Colon (tissue), 2 donors: ENCODE measurements at regions not wholly inside any gene's neighbourhood (a gene's known extent, or its start where the extent isn't known, plus 50 kb on each side); places are given as distances from the start of the nearest gene placed in this dataset.

ENCODE experiments used
- FAIRE-seq: peaks from 2 replicates; lab custom pipeline; 2012; peaks lifted over from hg19 to GRCh38; lab: Jason Lieb, UNC
- donor health status: control.
- donor health status: control.

GRCh38 chr18:64245126-64245861 is 96.4 kb upstream of the LINC00305 start:
- no peak for FAIRE-seq

DNA sequence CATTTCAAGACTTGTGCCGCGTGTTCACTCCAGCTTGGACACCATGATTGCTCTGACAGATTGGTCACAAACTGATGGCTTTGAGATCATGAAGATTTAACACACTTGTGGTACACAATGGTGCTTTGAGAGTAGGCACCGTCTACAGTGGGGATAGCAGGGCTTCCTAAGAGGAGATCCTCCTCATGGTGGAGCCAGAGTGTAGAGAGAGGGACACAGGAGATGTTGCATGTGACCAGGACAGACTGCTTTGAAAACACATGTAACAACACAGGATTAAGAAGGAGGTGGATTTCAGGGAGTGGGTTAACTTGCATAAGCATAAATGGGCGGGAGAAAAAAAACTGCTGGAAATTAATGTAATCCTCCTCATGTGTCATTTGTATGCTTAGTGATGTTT is 95.7 kb upstream of the LINC00305 start:
- FAIRE-seq: no peak

- FAIRE-seq: no peak
Observed at GRCh38 chr18:64240316-64240715, 91.4 kb upstream of the LINC00305 start.

DNA sequence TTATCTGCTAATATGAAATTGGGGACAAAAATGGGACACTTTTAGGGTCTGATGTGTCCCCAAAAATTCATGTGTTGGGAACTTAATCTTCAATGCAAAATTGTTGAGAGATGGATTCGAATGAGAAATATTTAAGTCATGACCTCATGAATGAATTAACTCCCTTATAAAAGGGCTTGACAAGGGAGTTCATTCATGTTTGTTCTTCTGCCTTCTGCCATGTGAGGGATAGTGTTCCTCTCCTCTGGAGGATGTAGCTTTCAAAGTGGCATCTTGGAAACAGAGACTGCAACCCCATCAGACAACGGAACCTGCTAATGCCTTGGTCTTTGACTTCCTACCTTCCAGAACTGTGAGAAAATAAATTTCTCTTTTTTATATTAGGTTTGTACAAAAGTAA is 89.2 kb upstream of the LINC00305 start:
- no peak for FAIRE-seq

- FAIRE-seq: no peak
Observed at GRCh38 chr18:64234321-64234720, 85.4 kb upstream of the LINC00305 start.

DNA sequence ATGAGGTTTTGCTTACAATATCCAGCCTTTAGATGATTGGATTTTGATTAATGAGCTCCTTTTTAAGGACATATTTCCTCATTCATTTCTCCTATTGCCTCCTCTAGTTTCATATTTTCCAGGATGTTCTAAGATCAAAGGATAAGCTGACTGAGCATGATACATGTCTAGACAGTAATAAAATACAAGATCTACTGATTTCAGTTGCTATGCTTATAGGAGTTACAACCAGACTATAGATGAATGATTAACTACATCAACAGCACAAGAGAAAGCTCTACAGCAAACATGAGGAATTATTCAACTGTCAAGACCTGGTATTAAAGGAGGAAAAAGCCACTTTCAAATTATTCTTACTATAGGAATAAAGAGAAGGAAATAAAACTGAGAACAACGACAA is 85.0 kb upstream of the LINC00305 start:
- FAIRE-seq: no peak

GRCh38 chr18:64220941-64221340 is 72.1 kb upstream of the LINC00305 start:
- FAIRE-seq: no peak

GRCh38 chr18:64219517-64219916 is 70.6 kb upstream of the LINC00305 start:
- no peak for FAIRE-seq

- FAIRE-seq: no peak
Observed at GRCh38 chr18:64210401-64210949, 61.6 kb upstream of the LINC00305 start.

GRCh38 chr18:64208516-64208915 is 59.6 kb upstream of the LINC00305 start:
- FAIRE-seq: no peak

DNA sequence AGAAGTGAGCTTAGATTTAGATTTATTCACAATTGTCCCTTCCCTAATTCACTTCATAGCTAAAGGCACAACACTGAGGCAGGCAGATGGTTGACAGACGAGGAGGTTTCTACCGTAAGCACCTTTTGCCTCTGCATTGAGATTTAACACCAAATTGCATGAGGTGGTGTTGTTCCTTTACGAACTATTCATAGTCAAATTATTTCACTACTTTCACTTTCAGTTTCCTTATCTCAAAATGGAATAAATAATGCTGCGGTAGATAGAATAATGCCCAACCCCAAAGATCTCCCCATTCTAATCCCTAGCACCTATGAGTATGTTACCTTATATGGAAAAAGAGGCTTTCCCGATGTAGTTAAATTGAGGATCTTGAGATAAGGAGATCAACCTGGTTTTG is 58.9 kb upstream of the LINC00305 start:
- FAIRE-seq: no peak

DNA sequence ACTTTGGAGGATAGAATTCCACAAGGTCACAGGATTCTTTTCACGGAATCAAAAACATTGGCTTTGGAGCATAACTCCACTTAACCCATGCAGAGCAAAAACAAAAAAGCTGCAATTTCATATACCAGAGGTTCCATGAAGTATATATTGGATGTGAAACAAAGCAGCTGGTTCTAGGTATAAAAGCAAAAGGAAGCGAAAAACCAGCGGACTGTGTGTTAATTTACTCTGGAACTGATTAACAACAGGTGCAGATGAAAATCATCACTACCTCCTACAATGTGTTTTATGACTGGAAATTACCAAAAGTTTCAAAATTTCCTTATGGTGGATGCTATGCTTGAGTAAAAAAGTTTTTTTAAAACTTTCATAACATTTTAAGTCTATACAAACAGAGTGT is 54.4 kb upstream of the LINC00305 start:
- no peak for FAIRE-seq

DNA sequence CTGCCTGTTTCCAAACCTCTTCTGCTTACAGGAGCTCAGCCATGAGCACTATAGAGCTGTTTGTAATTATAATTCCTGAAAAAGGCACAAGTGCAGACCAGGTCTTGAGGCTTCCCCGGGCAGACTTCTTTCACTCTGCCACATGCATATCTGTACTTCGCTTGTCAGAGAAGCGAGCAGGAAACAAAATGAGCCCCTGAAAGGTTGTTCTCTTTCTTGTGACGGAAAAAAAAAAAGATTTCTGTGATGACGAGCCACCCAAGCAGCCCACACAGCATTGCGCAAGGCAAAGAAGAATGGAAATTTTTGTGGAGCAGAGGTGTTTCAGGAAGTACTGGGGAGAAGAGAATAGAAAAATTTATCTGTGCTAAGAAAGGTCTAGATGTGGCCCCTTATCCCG is 54.0 kb upstream of the LINC00305 start:
- no peak for FAIRE-seq

DNA sequence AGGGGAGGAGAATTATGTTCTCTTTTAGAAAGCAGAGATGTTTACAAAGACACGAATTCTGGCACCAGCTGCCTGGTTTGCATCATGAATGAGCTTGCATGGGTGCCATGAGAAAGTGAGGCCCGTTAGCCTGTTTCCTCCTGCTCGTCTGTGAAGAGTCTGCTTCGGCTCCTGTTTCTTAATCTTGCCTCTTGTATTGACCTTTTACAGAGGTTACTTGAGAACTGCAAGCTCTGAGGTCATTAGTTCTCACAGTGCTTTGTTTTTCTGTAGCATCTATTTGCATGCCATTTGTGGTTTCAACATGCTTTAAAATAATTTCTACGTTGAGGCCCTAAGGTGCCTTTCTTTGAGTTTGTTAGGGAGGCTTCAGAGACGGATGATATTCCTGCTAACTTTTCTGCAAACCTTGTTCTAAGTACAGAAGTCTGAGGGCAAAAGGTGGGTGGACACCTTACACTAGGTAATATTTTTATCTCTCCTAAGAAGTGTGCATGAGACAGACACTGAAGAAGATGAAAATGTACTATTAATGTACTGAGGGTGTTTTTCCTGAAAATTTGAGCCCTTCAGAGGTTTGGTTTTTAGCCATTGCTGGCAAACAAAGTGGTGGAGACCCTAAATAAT is 53.4 kb upstream of the LINC00305 start:
- FAIRE-seq: no peak

DNA sequence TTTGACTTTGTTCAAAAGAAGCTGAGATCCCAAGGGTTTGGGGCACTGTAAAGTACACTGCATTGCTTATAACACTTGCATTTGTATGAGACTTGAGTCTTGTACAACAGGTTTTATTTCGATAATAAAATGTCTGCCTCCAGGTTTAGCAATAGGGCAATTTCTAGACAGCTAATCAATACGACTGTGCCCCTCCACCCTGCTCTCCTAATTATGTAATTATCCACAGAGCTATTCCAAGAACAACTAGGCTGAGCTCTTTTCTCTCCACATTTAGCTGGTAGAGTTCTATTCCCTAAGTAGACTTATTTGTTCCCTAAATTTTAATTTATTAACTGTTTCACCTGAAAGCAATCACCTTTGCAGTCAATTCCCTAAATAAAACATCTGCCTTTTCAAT is 52.9 kb upstream of the LINC00305 start:
- no peak for FAIRE-seq

GRCh38 chr18:64199581-64199980 is 50.7 kb upstream of the LINC00305 start:
- no peak for FAIRE-seq
